HepG2 (cell line): ENCODE measurements at regions not wholly inside any gene's neighbourhood (a gene's known extent, or its start where the extent isn't known, plus 50 kb on each side); places are given as distances from the start of the nearest gene placed in this dataset.

Experiments used
- GTF3A ChIP-seq: sonication (generic); formaldehyde crosslinking; conservative IDR thresholded peaks from 2 replicates; pipeline ENCODE4 v1.4.0; 2020; ENCODE audit warnings: mild to moderate bottlenecking, missing genetic modification reagents
- ZNF205 ChIP-seq: IDR thresholded peaks from 2 replicates; pipeline ENCODE4 v1.6.1; 2018; ENCODE audit warnings: missing biosample characterization, missing genetic modification reagents

DNA sequence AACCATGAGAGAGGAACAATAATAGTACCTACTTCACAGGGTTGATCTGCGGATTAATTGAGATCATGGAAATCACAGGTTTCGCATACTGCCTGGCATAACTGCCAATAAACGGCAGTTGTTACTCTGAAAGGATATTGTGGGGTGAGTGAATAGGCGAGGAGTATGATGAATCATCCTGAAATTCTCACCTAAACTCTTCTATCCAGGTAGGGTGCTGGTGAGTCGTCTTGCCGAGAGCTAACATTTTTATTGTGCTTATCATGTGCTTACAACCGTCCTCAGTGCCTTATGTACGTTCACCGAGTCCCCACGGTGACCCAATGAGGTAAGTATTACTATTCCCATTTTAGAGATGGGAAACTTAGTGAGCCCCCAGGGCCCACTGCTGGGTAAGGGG, 52.4 kb upstream of the SRGAP3 start:
- TF ChIP-seq GTF3A (CRISPR knock-in tag) (no peak), ZNF205 (CRISPR knock-in tag) (no peak)
